ENCODE measurements at regions not wholly inside any gene's neighbourhood (a gene's known extent, or its start where the extent isn't known, plus 50 kb on each side); places are given as distances from the start of the nearest gene placed in this dataset.
"Not testable (repeated sequence)": the region's sequence is repeated elsewhere in the genome, so short reads cannot be mapped to it uniquely, and the experiment has no call there.

DNA sequence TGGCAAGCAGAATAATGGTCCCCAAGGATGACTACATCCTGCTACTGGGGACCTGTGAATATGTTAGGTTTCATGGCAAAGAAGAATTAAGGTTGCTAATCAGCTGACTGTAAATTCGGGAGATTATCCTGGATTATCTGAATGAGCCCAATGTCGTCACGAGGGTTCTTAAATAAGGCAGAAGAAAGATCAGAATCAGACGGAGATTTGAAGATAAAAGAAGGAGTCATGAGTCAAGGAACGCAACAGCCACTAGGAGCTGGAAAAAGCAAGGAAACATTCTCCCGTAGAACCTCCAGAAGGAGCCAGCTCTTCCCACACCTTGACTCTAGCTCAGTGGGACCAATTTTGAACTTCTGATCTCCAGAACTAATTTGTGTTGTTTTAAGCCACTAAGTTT is 82.9 kb upstream of the APBB1IP start:
- H3K4me3 Mint-ChIP-seq: no peak overlapping the region
- no peaks in the 10 kb centered on the region for H3K27me3 Mint-ChIP-seq
- no peak for DNase-seq
- H3K4me1 Mint-ChIP-seq: no peaks in the 10 kb centered on the region
- H3K9me3 Mint-ChIP-seq: no peaks in the 10 kb centered on the region
- H3K27ac Mint-ChIP-seq: no peak overlapping the region
- CTCF ChIA-PET: no interaction called here
- no peaks in the 10 kb centered on the region for H3K36me3 Mint-ChIP-seq

DNA sequence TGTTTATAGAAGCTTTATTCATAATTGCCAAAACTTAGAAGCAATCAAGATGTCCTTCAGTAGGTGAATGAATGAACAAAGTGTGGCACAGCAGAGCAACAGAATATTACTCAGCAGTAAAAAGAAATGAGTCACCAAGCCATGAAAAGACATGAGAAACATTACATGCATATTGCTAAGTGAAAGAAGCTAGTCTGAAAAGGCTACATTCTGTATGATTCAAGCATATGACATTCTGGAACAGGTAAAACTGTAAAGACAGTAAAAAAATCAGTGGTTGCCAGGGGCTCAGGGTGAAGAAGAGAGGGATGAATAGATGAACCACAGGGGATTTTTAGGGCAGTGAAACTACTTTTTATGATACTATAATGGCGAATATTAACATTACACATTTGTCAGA is 80.9 kb upstream of the APBB1IP start:
- Mint-ChIP-seq H3K27me3 (no peaks in the 10 kb centered on the region), H3K9me3 (no peaks in the 10 kb centered on the region), H3K4me3 (no peak overlapping the region), H3K4me1 (no peaks in the 10 kb centered on the region), H3K36me3 (no peaks in the 10 kb centered on the region), H3K27ac (no peak overlapping the region)
- CTCF ChIA-PET: no interaction called here
- no peak for DNase-seq

DNA sequence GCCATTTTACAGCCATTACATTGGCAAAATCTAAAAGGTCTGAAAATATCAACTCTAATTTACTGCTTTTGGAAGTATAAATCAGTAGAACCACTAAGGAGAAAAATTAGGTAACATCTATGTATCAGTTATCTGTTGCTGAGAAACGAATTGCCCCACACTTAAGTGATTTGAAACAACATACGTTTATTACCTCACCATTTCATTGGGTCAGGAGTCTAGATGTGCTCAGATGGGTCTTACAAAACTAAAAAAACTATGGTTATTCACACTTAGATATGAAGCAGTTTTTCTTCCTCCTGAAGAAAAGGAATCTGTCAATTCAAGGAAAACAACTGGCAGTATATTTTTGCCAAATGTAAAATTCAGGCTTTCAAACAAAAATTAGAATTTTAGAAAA is 80.1 kb upstream of the APBB1IP start:
- no peak for DNase-seq

DNA sequence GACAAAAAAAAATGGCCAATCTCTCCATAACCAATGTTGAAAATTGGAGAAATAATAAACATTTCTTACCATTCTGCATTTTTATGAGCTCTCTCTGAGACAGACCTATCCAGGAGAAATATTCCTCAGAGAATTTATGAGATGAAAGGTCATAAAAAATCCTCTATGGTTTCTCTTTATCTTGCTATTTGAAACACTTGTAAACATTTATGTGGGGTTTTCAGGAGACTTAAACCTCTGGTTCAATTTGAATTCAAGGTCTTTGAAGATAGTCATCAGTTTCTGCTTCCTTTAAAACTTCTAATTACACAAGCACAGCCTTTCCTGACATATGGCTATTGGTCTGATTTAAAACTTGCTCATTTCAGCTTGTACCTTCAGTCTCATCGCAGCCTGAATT is 78.5 kb upstream of the APBB1IP start:
- H3K36me3 Mint-ChIP-seq: no peaks in the 10 kb centered on the region
- H3K27ac Mint-ChIP-seq: no peak overlapping the region
- no peak for DNase-seq
- CTCF ChIA-PET: interaction anchor here (0.7 kb wide), 1 partner anchor 928 kb away, joined by 3 read pairs; no protein-coding TSS in a partner anchor
- no peaks in the 10 kb centered on the region for H3K27me3 Mint-ChIP-seq
- no peaks in the 10 kb centered on the region for H3K9me3 Mint-ChIP-seq
- H3K4me3 Mint-ChIP-seq: no peak overlapping the region
- H3K4me1 Mint-ChIP-seq: no peaks in the 10 kb centered on the region

More for the DNA sequence above, 80.1 kb upstream of the APBB1IP start:
- no peaks in the 10 kb centered on the region for H3K27me3 Mint-ChIP-seq
- CTCF ChIA-PET: no interaction called here
- H3K4me1 Mint-ChIP-seq: no peaks in the 10 kb centered on the region
- no peaks in the 10 kb centered on the region for H3K9me3 Mint-ChIP-seq
- no peak overlapping the region for H3K4me3 Mint-ChIP-seq
- no peaks in the 10 kb centered on the region for H3K36me3 Mint-ChIP-seq
- no peak overlapping the region for H3K27ac Mint-ChIP-seq

DNA sequence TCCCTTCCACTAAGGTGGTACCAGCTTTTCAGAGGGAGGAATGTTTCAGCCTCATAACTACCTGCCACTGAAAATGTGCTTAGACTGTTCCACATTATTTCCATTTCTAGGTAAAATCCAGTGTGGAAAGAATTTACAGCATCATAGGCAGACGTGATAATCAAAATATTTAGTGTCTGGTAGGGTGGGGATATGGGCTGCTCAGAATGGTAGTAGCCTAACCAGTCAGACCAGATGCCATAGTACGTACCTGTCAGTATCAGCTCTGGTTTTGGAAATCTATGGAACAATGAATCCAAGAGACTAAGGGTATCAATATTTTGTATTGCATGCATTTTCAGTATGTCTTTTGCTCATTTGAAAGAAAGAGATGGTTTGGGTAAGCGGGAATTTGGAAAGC is 76.8 kb upstream of the APBB1IP start:
- Mint-ChIP-seq H3K4me3 (no peak overlapping the region), H3K4me1 (no peaks in the 10 kb centered on the region), H3K36me3 (no peaks in the 10 kb centered on the region), H3K27me3 (no peaks in the 10 kb centered on the region), H3K27ac (no peak overlapping the region), H3K9me3 (no peaks in the 10 kb centered on the region)
- DNase-seq: no peak
- CTCF ChIA-PET: no interaction called here

DNA sequence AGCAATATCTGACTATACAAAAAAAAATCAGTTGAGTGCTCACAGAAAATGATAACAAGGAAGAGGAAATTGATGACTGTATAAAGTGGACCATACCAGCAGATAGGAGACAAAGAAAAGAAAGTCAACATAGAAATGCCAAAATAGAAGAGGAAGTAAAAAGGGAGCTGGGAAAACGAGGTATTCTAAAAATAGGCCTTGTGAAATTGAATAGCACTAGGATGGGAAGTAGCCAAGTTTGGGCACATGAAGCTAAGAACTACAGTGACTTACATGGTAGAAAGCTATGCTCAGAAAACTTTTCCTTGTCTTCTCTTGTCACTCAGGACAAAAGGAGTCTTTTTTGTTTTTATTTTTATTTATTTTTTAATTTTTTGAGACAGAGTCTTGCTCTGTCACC is 76.2 kb upstream of the APBB1IP start:
- Mint-ChIP-seq H3K27ac (no peak overlapping the region), H3K9me3 (no peaks in the 10 kb centered on the region), H3K4me3 (no peak overlapping the region), H3K4me1 (no peaks in the 10 kb centered on the region), H3K36me3 (no peaks in the 10 kb centered on the region), H3K27me3 (no peaks in the 10 kb centered on the region)
- CTCF ChIA-PET: no interaction called here
- DNase-seq: no peak

DNA sequence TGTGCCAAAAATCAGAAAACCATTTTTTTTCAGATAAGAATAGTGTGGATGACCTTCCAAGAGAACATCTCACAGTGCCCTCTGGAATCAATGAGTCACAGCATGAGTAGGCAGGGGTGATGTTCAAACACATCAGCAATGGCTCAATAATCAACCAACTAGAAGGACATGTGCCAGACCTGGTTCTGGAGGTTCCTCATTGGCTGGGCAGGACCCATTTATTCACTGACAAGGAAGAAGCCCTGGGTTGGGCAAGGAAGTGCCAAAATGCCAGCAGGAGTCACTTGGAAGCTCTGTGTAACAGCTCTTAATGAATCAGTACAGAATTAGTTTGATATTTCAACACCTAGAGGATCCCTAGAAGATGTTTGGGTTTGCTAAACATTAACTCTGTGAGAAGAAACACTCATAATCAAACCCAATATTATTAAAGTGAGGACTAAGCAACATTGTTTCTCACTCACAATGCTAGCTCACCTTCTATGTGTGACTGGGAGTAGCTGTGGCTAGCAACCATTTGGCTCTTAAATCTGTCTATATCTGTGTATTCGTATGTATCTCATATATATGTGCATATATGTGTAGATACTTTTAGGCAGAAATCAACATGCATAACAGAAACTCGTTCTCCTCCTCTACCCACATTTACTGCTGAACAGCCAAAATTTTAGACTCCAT is 72.3 kb upstream of the APBB1IP start:
- H3K4me1 Mint-ChIP-seq: no peaks in the 10 kb centered on the region
- no peaks in the 10 kb centered on the region for H3K36me3 Mint-ChIP-seq
- H3K9me3 Mint-ChIP-seq: no peaks in the 10 kb centered on the region
- no peak overlapping the region for H3K4me3 Mint-ChIP-seq
- no peak overlapping the region for H3K27ac Mint-ChIP-seq
- DNase-seq: no peak
- CTCF ChIA-PET: no interaction called here
- H3K27me3 Mint-ChIP-seq: no peaks in the 10 kb centered on the region

DNA sequence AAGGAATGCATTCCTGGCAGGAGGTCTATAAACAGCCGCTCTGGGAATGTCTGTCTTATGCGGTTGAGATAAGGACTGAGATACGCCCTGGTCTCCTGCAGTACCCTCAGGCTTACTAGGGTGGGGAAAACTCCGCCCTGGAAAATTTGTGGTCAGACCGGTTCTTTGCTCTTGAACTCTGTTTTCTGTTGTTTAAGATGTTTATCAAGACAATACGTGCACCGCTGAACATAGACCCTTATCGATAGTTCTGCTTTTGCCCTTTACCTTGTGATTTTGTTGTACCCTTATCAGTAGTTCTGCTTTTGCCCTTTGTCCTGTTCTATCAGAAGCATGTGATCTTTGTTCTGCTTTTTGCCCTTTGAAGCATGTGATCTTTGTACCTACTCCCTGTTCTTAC is 71.1 kb upstream of the APBB1IP start:
- H3K4me3 Mint-ChIP-seq, H3K4me1 Mint-ChIP-seq, DNase-seq, CTCF ChIA-PET, H3K27ac Mint-ChIP-seq, H3K9me3 Mint-ChIP-seq, H3K27me3 Mint-ChIP-seq, H3K36me3 Mint-ChIP-seq: not testable (repeated sequence)

DNA sequence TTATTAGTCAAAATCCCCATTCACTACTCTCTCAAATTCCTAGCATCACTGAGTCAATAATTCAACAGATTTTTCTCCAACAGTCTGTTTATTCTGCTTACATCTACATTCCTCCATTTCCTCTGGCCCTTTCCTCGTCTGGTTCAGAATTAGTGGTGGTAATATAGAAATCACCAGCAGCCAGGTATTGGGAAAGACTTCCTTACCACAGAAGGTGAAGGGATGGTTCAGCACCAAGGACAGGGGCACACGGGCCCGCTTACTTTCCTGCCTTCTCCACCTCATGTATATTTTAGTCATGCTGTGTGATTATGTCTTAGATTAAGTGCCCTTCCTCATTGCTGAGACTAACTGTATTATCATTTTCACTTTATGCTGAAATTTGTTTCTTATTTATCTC is 70.4 kb upstream of the APBB1IP start:
- H3K4me3 Mint-ChIP-seq: no peak overlapping the region
- H3K4me1 Mint-ChIP-seq: no peaks in the 10 kb centered on the region
- H3K9me3 Mint-ChIP-seq: no peaks in the 10 kb centered on the region
- CTCF ChIA-PET: no interaction called here
- DNase-seq: peak; percentile 58
- no peak overlapping the region for H3K27ac Mint-ChIP-seq
- H3K36me3 Mint-ChIP-seq: no peaks in the 10 kb centered on the region
- H3K27me3 Mint-ChIP-seq: no peaks in the 10 kb centered on the region

DNA sequence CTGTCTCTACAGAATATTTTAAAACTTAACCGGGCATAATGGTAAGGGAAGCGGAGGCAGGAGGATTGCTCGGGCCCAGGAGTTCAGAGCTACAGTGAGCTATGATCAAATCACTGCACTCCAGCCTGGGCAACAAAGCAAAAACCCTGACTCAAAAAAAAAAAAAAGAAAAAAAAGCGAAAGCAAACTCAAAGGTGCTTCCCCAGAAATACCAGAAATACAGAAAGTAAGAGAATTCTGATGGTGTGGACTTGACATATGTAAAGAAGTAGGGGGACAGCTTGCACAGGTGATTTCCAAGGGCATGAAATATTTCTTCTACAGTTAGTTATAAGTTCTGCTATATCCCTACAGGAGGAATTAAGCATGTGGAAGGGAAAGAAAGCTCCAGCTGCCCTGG is 69.7 kb upstream of the APBB1IP start:
- CTCF ChIA-PET: no interaction called here
- no peak overlapping the region for H3K4me3 Mint-ChIP-seq
- no peaks in the 10 kb centered on the region for H3K9me3 Mint-ChIP-seq
- peaks cover 5% of the 10 kb centered on the region for H3K27me3 Mint-ChIP-seq
- no peak overlapping the region for H3K27ac Mint-ChIP-seq
- H3K4me1 Mint-ChIP-seq: no peaks in the 10 kb centered on the region
- no peak for DNase-seq
- H3K36me3 Mint-ChIP-seq: no peaks in the 10 kb centered on the region

DNA sequence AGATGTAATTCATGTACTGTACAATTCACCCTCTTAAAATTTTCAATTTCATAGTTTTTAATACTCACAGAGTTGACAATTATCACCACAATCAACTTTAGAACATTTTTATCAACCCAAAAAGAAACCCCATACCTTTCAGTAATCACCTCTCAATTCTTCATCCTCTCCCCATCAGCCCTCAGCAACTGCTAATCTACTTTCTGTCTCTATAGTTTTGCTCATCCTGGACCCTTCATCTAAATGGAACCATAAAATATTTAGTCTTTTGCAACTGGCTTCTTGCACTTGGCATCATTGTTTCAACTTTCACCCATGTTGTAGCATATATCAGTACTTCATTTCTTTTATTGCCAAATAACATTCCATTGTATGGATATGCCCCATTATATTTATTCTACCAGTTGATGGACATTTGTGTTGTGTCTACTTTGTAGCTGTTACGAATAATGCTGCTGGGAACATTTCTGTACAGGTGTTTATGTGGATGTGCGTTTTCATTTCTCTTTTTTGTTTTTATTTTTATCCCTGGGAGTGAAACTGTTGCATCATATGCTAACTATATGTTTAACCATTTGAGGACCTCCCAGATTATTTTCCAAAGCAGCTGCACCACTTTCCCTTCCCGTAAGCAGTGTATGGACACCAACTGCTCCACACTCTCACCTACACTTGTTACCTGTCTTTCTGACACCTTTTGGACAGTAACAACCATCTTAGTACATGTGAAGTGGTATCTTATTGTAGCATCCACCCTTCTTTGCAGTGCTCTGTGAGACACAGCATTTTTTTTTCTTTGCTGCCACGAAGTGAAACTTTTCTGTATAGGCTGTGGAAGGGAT is 65.4 kb upstream of the APBB1IP start:
- Mint-ChIP-seq H3K36me3 (no peaks in the 10 kb centered on the region), H3K27me3 (peaks cover 5% of the 10 kb centered on the region), H3K4me3 (no peak overlapping the region), H3K4me1 (no peaks in the 10 kb centered on the region), H3K9me3 (no peaks in the 10 kb centered on the region), H3K27ac (no peak overlapping the region)
- DNase-seq: no peak
- CTCF ChIA-PET: interaction anchor here (0.6 kb wide), 1 partner anchor 19 kb away, joined by 3 read pairs; no protein-coding TSS in a partner anchor

DNA sequence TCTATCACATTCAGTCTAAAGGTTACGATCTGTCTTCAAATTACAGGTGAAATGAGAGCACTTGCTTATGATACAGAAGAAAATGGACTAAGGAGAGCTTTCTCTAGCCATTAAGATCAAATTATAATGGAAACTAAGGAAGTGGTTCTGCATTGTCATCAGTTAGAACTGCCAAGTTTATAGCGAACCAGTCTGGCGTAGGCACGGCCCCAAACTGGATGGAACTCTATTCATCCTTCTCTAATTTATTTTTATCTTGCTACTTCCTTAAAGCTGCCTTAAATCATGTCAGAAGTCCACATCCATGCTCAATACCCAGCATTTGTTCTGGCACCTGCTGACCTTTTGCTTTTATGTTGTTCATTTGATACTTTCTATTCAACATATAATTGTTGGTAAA is 63.7 kb upstream of the APBB1IP start:
- no peak for DNase-seq
- Mint-ChIP-seq H3K4me3 (no peak overlapping the region), H3K4me1 (no peaks in the 10 kb centered on the region), H3K9me3 (no peaks in the 10 kb centered on the region), H3K27me3 (peaks cover 5% of the 10 kb centered on the region), H3K27ac (no peak overlapping the region), H3K36me3 (no peaks in the 10 kb centered on the region)
- CTCF ChIA-PET: no interaction called here

DNA sequence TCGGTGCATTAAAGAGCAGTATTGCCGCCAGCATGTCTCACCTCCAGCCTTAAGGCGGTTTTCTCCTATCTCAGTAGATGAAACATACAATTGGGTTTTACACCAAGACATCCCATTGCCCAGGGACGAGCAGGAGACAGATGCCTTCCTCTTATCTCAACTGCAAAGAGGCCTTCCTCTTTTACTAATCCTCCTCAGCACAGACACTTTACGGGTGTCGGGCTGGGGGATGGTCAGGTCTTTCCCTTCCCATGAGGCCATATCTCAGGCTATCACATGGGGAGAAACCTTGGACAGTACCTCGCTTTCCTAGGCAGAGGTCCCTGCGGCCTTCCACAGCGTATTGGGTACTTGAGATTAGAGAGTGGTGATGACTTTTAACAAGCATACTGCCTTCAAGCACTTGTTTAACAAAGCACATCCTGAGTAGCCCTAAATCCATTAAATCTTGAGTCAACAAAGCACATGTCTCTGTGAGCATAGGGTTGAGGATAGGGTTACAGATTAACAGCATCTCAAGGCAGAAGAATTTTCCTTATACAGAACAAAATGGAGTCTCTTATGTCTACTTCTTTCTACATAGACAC is 60.8 kb upstream of the APBB1IP start:
- H3K36me3 Mint-ChIP-seq, CTCF ChIA-PET, DNase-seq, H3K27me3 Mint-ChIP-seq, H3K9me3 Mint-ChIP-seq, H3K4me3 Mint-ChIP-seq, H3K27ac Mint-ChIP-seq, H3K4me1 Mint-ChIP-seq: not testable (repeated sequence)

DNA sequence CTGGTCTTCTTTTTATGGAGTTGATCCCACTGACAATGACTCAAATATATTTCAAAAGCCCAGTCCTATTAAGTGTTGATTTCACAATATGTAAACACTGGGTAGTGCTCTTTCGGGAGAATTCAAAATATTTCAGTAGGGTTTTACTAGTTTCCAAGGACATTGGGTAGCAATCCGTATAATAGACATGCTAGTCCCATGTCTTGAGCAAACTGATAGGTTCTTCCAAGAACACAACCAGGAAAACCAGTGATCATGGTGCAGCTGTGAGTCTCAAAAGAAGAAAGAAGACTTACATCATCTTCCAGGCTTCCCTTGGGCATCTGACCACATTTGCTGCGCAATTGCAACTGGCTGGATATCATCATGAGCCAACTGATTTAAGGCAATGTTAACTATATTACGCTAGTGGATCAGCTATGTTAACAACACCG is 59.3 kb upstream of the APBB1IP start:
- H3K4me3 Mint-ChIP-seq: no peak overlapping the region
- no peak for DNase-seq
- no peak overlapping the region for H3K27ac Mint-ChIP-seq
- H3K27me3 Mint-ChIP-seq: no peaks in the 10 kb centered on the region
- CTCF ChIA-PET: no interaction called here
- no peaks in the 10 kb centered on the region for H3K9me3 Mint-ChIP-seq
- no peaks in the 10 kb centered on the region for H3K36me3 Mint-ChIP-seq
- no peaks in the 10 kb centered on the region for H3K4me1 Mint-ChIP-seq

DNA sequence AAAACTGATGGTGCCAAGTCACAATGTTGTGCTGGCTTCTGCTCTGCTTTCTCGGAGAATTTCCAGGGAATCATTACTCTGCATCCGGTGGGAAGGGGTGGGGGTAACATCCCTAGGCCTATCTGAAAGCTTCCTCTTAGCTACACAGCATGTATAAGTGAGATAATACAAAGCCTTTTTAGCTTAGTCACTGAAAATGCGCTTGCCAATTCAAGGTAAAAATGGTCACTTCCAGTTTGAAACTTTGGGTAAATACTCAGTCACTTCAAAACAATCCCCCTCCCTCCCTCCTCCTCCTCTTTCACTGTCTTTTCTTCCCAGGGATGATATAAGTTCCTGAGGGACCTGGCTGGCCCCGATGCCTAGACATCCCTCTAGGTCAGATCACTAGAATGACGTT is 57.3 kb upstream of the APBB1IP start:
- no peaks in the 10 kb centered on the region for H3K27me3 Mint-ChIP-seq
- no peaks in the 10 kb centered on the region for H3K4me1 Mint-ChIP-seq
- no peak for DNase-seq
- H3K9me3 Mint-ChIP-seq: no peaks in the 10 kb centered on the region
- H3K27ac Mint-ChIP-seq: no peak overlapping the region
- CTCF ChIA-PET: no interaction called here
- H3K4me3 Mint-ChIP-seq: no peak overlapping the region
- H3K36me3 Mint-ChIP-seq: no peaks in the 10 kb centered on the region

Data from activated naive CD4-positive, alpha-beta T cell treated with anti-CD3 and anti-CD28 coated beads, Interleukin-2, amount 10 ng/mL, durations not matched to agents 7 days and 5 days (primary cell).